Neural crest cell (in vitro differentiated cells): ENCODE measurements at regions not wholly inside any gene's neighbourhood (a gene's known extent, or its start where the extent isn't known, plus 50 kb on each side); places are given as distances from the start of the nearest gene placed in this dataset.

ENCODE experiments used
- DNase-seq: peaks from one replicate; pipeline ENCODE4 v3.0.0; 2021; ENCODE audit warnings: low read depth, mixed read lengths, low spot score
- H3K27ac Mint-ChIP-seq: one replicate; pipeline ENCODE4 v1.8.0; 2021; ENCODE audit warnings: mild to moderate bottlenecking, mixed read lengths; ENCODE audit not compliant: unreplicated experiment
- H3K27me3 Mint-ChIP-seq: 2 replicates; pipeline ENCODE4 v1.8.0; 2021; ENCODE audit warnings: low read depth, mild to moderate bottlenecking, mixed read lengths
- H3K36me3 Mint-ChIP-seq: 2 replicates; pipeline ENCODE4 v1.8.0; 2021; ENCODE audit warnings: low read depth, mild to moderate bottlenecking, mixed read lengths
- H3K4me1 Mint-ChIP-seq: 2 replicates; pipeline ENCODE4 v1.8.0; 2021; ENCODE audit warnings: mixed read lengths
- H3K4me3 Mint-ChIP-seq: one replicate; pipeline ENCODE4 v1.8.0; 2021; ENCODE audit warnings: mild to moderate bottlenecking, mixed read lengths
- H3K9me3 Mint-ChIP-seq: 2 replicates; pipeline ENCODE4 v1.8.0; 2021; ENCODE audit warnings: mixed read lengths
- CTCF ChIP-seq: fragments of 200-600 bp; sonication (generic); conservative IDR thresholded peaks from 2 replicates; pipeline ENCODE4 v1.5.0; 2021; ENCODE audit warnings: antibody characterized with exemption, mild to moderate bottlenecking

GRCh38 chr1:98315309-98315708 lies 346.2 kb upstream of the SNX7 start:
- Mint-ChIP-seq H3K4me1 (no peaks in the 10 kb centered on the region), H3K9me3 (no peaks in the 10 kb centered on the region), H3K27me3 (no peaks in the 10 kb centered on the region), H3K4me3 (no peak overlapping the region), H3K36me3 (no peaks in the 10 kb centered on the region), H3K27ac (peak overlapping the region; percentile 43)
- DNase-seq: no peak
- no peak for TF ChIP-seq CTCF

DNA sequence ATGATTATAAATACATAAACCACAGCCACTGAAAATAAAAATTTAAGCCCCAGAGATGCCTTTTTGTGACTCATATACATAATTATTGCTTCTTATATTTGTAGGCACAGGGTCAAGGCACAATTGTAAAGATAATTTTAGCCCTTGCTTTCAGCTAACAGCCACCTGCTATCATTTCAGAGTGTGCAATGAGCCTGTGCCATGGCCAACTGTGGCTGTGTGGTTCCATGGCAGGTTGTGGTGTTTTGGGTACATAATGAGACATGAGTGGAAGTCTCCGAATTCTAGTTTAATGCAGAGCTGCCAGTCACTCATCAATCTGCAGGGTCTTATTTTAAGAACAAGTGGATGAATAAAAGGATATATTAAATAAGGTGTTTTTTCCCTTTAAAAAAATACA lies 346.9 kb upstream of the SNX7 start:
- no peak for DNase-seq
- no peak for TF ChIP-seq CTCF
- Mint-ChIP-seq H3K27ac (no peak overlapping the region), H3K36me3 (no peaks in the 10 kb centered on the region), H3K9me3 (no peaks in the 10 kb centered on the region), H3K4me1 (no peaks in the 10 kb centered on the region), H3K4me3 (no peak overlapping the region), H3K27me3 (no peaks in the 10 kb centered on the region)

- Mint-ChIP-seq H3K27me3 (no peaks in the 10 kb centered on the region), H3K27ac (no peak overlapping the region), H3K36me3 (no peaks in the 10 kb centered on the region), H3K4me3 (no peak overlapping the region), H3K4me1 (peaks cover 4% of the 10 kb centered on the region), H3K9me3 (no peaks in the 10 kb centered on the region)
- no peak for DNase-seq
- no peak for TF ChIP-seq CTCF
Measured at GRCh38 chr1:98306517-98307089, 354.9 kb upstream of the SNX7 start.

GRCh38 chr1:98305362-98305761 lies 356.2 kb upstream of the SNX7 start:
- no peak for TF ChIP-seq CTCF
- Mint-ChIP-seq H3K4me3 (no peak overlapping the region), H3K27me3 (no peaks in the 10 kb centered on the region), H3K27ac (no peak overlapping the region), H3K36me3 (no peaks in the 10 kb centered on the region), H3K9me3 (no peaks in the 10 kb centered on the region), H3K4me1 (peaks cover 4% of the 10 kb centered on the region)
- no peak for DNase-seq

- no peak for TF ChIP-seq CTCF
- Mint-ChIP-seq H3K27me3 (no peaks in the 10 kb centered on the region), H3K36me3 (no peaks in the 10 kb centered on the region), H3K9me3 (no peaks in the 10 kb centered on the region), H3K4me3 (no peak overlapping the region), H3K27ac (no peak overlapping the region), H3K4me1 (peaks cover 8% of the 10 kb centered on the region)
- no peak for DNase-seq
Measured at GRCh38 chr1:98304888-98305287, 356.6 kb upstream of the SNX7 start.

- no peak for DNase-seq
- Mint-ChIP-seq H3K9me3 (no peaks in the 10 kb centered on the region), H3K36me3 (no peaks in the 10 kb centered on the region), H3K27me3 (no peaks in the 10 kb centered on the region), H3K4me1 (peaks cover 6% of the 10 kb centered on the region), H3K4me3 (no peak overlapping the region), H3K27ac (no peak overlapping the region)
- TF ChIP-seq CTCF: no peak
Measured at GRCh38 chr1:98299861-98300260, 361.7 kb upstream of the SNX7 start.
